Right lobe of liver (tissue), 4 donors: ENCODE measurements at regions not wholly inside any gene's neighbourhood (a gene's known extent, or its start where the extent isn't known, plus 50 kb on each side); places are given as distances from the start of the nearest gene placed in this dataset.

Source experiments
- CTCF ChIP-seq, 4 donors: fragments of 200-600 bp in 3 of 4; fragments of 450-650 bp in 1 of 4; IDR thresholded peaks; one replicate each; pipeline versions ENCODE4 v1.5.1 to v1.8.0; 2016 to 2022; ENCODE audit warnings: antibody characterized with exemption in 4 of 4, mild to moderate bottlenecking in 2 of 4
- POLR2A ChIP-seq: fragments of 450-650 bp; IDR thresholded peaks from one replicate; pipeline ENCODE4 v1.6.1; 2017; ENCODE audit warnings: antibody characterized with exemption, mild to moderate bottlenecking
- donor health status: DM: no; HTN: no; CAD: no.
- donor health status: DM: no; HTN: no; CAD: no.
- donor health status: DM: no; HTN: yes; CAD: no.

DNA sequence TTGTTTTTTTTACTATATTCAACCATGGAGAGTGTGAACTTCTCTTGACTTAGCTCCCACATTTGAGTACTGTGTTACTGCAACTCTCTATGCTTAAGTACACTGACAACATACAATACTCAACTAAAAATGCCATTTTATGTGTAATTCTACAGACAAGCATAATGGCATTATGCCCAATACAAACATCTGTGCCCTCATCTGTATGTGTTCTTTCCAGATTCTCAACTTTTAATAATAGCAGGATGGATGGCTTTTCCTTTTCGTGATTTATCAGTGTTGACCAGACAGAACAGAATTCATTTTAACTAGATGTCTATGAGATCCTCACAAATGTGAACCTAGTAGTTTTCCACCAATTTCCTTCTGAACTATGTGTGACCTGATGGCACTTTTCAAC is 84.2 kb upstream of the MARCKS start:
- TF ChIP-seq CTCF (IDR thresholded peaks at IDR 0.05): no peak
- TF ChIP-seq POLR2A: no peak
